Loucy (cell line): ENCODE measurements at regions not wholly inside any gene's neighbourhood (a gene's known extent, or its start where the extent isn't known, plus 50 kb on each side); places are given as distances from the start of the nearest gene placed in this dataset.

ENCODE experiments used
- H2AFZ ChIP-seq: fragments of 200-600 bp; sonication (generic); 2 replicates; pipeline ENCODE4 v1.6.0; 2016; ENCODE audit warnings: antibody characterized with exemption, mild to moderate bottlenecking, low read length, moderate library complexity
- H3F3A ChIP-seq: fragments of 200-600 bp; 2 replicates; pipeline ENCODE4 v1.6.0; 2016; ENCODE audit warnings: antibody characterized with exemption, low read depth, mild to moderate bottlenecking
- H3K27me3 ChIP-seq: fragments of 200-600 bp; sonication (generic); 2 replicates; pipeline ENCODE4 v1.6.1; 2014; ENCODE audit warnings: low read length, mild to moderate bottlenecking; ENCODE audit not compliant: insufficient read depth, poor library complexity, severe bottlenecking
- H3K36me3 ChIP-seq: fragments of 200-600 bp; sonication (generic); 2 replicates; pipeline ENCODE4 v1.6.1; 2016; ENCODE audit warnings: low read length; ENCODE audit not compliant: insufficient read depth
- H3K4me1 ChIP-seq: fragments of 200-600 bp; sonication (generic); 2 replicates; pipeline ENCODE4 v1.5.1; 2014; ENCODE audit warnings: low read length, mild to moderate bottlenecking; ENCODE audit not compliant: insufficient read depth, poor library complexity, severe bottlenecking
- H3K4me2 ChIP-seq: fragments of 200-600 bp; sonication (generic); 2 replicates; pipeline ENCODE4 v1.6.0; 2014; ENCODE audit warnings: antibody characterized with exemption, low read length, low read depth, mild to moderate bottlenecking; ENCODE audit not compliant: poor library complexity, severe bottlenecking
- H3K4me3 ChIP-seq: fragments of 200-600 bp; sonication (generic); 2 replicates; pipeline ENCODE4 v1.5.1; 2014; ENCODE audit warnings: low read length, mild to moderate bottlenecking, mixed read lengths; ENCODE audit not compliant: poor library complexity, severe bottlenecking
- H3K79me2 ChIP-seq: fragments of 200-600 bp; sonication (generic); 2 replicates; pipeline ENCODE4 v1.6.1; 2014; ENCODE audit warnings: low read length; ENCODE audit not compliant: insufficient read depth
- H3K9ac ChIP-seq: fragments of 200-600 bp; sonication (generic); 2 replicates; pipeline ENCODE4 v1.6.0; 2014; ENCODE audit warnings: mild to moderate bottlenecking, low read depth, low read length, moderate library complexity; ENCODE audit not compliant: poor library complexity, severe bottlenecking
- H3K9me2 ChIP-seq: fragments of 200-600 bp; sonication (generic); replicated peaks from 2 replicates; pipeline ENCODE4 v1.6.1; 2016; ENCODE audit warnings: low read depth, low read length, mixed read lengths
- H3K9me3 ChIP-seq: fragments of 200-600 bp; sonication (generic); 2 replicates; pipeline ENCODE4 v1.6.1; 2014; ENCODE audit warnings: mild to moderate bottlenecking, antibody characterized with exemption, low read length, low read depth; ENCODE audit not compliant: insufficient read depth
- H4K20me1 ChIP-seq: fragments of 200-600 bp; sonication (generic); 2 replicates; pipeline ENCODE4 v1.6.0; 2014; ENCODE audit warnings: antibody characterized with exemption, low read length, mild to moderate bottlenecking; ENCODE audit not compliant: insufficient read depth, poor library complexity, severe bottlenecking
- EZH2phosphoT487 ChIP-seq: fragments of 200-600 bp; IDR thresholded peaks from 2 replicates; pipeline ENCODE4 v1.6.1; 2018; ENCODE audit warnings: antibody characterized with exemption, mild to moderate bottlenecking, moderate library complexity, borderline replicate concordance
- TF ChIP-seq, protein P1 (sequence below): fragments of 200-600 bp; sonication (generic); conservative IDR thresholded peaks from 2 replicates; pipeline ENCODE4 v1.5.1; 2014; ENCODE audit warnings: mild to moderate bottlenecking, antibody characterized with exemption, low read length

DNA sequence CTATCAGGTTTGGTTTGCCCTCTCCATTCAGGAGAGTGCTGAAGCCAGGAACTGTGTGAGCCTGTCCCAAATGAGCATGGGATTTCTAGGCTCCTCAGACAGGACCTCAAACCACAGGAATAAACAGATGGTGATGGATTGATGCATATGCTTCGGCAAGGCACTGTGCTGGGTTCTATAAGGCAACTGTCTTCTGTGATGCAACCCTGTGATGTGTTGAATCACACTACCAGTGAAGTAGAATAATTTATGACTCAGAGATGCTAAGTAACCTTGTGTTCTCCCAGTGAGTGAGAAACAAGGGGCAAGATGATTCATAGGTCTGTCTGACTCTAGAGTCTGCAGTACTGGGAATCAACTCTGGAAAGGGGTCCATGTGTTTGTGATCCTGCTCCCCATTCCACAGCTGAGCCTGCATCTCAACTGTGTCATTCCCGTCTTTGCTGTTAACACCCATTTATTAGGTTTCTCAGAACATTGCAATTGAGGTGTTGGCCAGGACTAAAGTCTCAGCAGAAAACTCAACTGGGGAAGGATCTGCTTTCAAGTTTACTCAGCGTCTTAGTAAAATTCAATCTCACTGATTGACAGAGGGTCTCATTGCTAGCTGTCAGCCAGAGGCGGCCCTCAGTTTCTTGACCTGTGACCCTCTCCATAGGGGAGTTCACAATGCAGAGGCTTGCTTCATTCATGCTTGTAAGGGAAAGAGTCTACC, 510.1 kb upstream of the CFAP20DC start:
- TF ChIP-seq, protein P1, sequence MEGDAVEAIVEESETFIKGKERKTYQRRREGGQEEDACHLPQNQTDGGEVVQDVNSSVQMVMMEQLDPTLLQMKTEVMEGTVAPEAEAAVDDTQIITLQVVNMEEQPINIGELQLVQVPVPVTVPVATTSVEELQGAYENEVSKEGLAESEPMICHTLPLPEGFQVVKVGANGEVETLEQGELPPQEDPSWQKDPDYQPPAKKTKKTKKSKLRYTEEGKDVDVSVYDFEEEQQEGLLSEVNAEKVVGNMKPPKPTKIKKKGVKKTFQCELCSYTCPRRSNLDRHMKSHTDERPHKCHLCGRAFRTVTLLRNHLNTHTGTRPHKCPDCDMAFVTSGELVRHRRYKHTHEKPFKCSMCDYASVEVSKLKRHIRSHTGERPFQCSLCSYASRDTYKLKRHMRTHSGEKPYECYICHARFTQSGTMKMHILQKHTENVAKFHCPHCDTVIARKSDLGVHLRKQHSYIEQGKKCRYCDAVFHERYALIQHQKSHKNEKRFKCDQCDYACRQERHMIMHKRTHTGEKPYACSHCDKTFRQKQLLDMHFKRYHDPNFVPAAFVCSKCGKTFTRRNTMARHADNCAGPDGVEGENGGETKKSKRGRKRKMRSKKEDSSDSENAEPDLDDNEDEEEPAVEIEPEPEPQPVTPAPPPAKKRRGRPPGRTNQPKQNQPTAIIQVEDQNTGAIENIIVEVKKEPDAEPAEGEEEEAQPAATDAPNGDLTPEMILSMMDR: no peak
- TF ChIP-seq EZH2phosphoT487: no peak
- Histone ChIP-seq H3K4me3 (no peak overlapping the region), H3K79me2 (no peaks in the 10 kb centered on the region), H3K4me2 (no peak overlapping the region), H3K9me3 (no peaks in the 10 kb centered on the region), H4K20me1 (no peaks in the 10 kb centered on the region), H3K9ac (no peak overlapping the region), H3K36me3 (no peaks in the 10 kb centered on the region), H3K4me1 (peaks cover 8% of the 10 kb centered on the region), H2AFZ (no peak overlapping the region), H3F3A (no peaks in the 10 kb centered on the region), H3K27me3 (no peaks in the 10 kb centered on the region), H3K9me2 (no peaks in the 10 kb centered on the region)

DNA sequence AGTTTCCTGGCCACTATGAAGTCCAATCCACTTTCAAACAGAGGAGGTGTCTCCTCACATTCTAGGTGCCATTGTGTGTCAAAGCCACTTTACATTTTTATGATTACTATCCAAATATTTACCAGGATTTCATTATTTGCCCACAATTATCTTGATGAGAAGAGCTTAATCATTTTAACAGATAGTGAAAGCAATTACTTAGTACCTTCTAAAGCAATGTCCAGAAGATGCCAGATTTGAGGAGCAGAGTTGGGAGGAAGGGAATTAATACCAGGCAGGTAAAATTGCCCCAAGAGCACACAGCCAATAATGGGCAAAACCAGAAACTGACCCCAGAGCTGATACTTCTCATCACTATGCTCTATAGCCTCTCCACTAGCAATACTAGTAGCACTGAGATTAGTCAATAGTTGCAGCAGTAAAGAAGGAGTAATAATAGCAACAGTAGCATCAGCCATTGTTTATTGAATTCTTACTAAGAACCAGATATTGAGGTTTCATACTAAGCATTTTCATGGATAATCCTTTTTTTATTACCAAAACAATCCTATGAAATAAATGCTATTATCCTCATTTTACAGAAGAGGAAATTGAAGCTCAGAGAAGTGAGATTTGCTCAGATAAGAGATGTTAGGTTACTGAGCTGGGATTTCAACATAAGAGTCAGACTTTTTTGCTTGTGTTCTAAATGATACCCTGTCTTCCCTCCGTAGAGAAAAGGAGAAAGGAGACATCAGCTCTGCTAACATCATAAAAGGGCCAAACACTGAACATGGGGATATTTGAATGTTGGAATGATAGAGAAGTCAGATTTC, 509.3 kb upstream of the CFAP20DC start:
- no peak overlapping the region for H3K9ac ChIP-seq
- H3K4me2 ChIP-seq: no peak overlapping the region
- H3K27me3 ChIP-seq: no peaks in the 10 kb centered on the region
- H4K20me1 ChIP-seq: no peaks in the 10 kb centered on the region
- no peaks in the 10 kb centered on the region for H3K36me3 ChIP-seq
- H3K9me3 ChIP-seq: no peaks in the 10 kb centered on the region
- H3K79me2 ChIP-seq: no peaks in the 10 kb centered on the region
- H3F3A ChIP-seq: no peaks in the 10 kb centered on the region
- H3K4me3 ChIP-seq: no peak overlapping the region
- no peak overlapping the region for H2AFZ ChIP-seq
- no peaks in the 10 kb centered on the region for H3K9me2 ChIP-seq
- TF ChIP-seq, protein P1: no peak
- TF ChIP-seq EZH2phosphoT487: no peak
- H3K4me1 ChIP-seq: peaks cover 8% of the 10 kb centered on the region

DNA sequence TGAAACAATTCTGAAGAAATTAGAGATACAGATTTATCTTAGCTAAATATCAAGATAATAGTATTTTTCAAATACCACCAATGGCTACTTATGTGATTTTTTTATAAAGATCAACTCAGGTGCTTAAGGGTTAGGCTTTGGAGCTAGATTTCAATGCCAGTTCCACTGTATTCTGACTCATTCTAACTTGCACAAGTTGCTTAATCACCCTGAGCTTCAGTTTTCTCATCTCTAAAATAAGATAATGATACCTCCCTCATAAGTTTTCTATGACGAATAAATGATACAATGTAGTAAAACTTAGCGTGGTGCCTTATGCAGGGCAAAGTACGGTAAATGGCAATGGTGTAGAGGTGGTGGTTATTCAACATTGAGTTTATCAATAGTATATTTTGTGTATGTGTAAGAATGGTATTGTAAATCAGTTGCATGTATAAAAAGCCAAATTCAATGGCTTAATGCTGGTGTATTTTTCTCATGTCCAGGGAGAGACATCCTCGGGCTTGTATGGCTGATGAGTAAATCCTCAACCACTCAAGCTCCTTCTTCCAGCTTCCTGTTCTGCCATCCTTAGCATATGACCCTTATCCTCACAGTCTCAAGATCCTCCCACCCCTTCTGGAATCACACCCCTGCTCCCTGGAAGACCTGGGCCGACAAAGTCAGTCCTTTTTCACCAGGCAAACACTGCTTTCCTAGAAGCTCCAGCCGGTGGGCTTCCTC, 505.9 kb upstream of the CFAP20DC start:
- Histone ChIP-seq H3K4me1 (peaks cover 36% of the 10 kb centered on the region), H3K4me2 (no peak overlapping the region), H4K20me1 (no peaks in the 10 kb centered on the region), H2AFZ (no peak overlapping the region), H3K9me2 (no peaks in the 10 kb centered on the region), H3F3A (0 out of 2 replicates have a peak, but pooled peaks cover 4% of the 10 kb centered on the region), H3K9ac (no peak overlapping the region), H3K79me2 (no peaks in the 10 kb centered on the region), H3K9me3 (no peaks in the 10 kb centered on the region), H3K36me3 (no peaks in the 10 kb centered on the region), H3K27me3 (no peaks in the 10 kb centered on the region), H3K4me3 (no peak overlapping the region)
- TF ChIP-seq EZH2phosphoT487: no peak
- TF ChIP-seq, protein P1: no peak
